ENCODE measurements at regions not wholly inside any gene's neighbourhood (a gene's known extent, or its start where the extent isn't known, plus 50 kb on each side); places are given as distances from the start of the nearest gene placed in this dataset.

GRCh38 chr3:161875483-161875882 lies 378.9 kb downstream of the OTOL1 start:
- Histone ChIP-seq H3K9me3 (ENCODE audit: low read length) (no peaks in the 10 kb centered on the region; the same call in 1 of the 2 replicates), H3K4me2 (ENCODE audit: low read depth, low read length) (no peak overlapping the region), H3K9ac (ENCODE audit: insufficient read depth, low read depth, low read length) (no peak overlapping the region), H3K79me2 (ENCODE audit: insufficient read depth, low read length) (no peaks in the 10 kb centered on the region), H4K20me1 (ENCODE audit: insufficient read depth, low read length) (no peaks in the 10 kb centered on the region), H3K27ac (ENCODE audit: extremely low read length, insufficient read depth, low read length) (no peak overlapping the region), H3K36me3 (replicated peaks in 1 of 2; ENCODE audit: control insufficient read depth in 1 of 2, insufficient read depth in 2 of 2, low read length in 2 of 2) (no peaks in the 10 kb centered on the region), H3K4me3 (replicated peaks in 1 of 3; ENCODE audit: insufficient read depth in 1 of 3, low read depth in 2 of 3, low read length in 3 of 3) (no peak overlapping the region), H3K27me3 (ENCODE audit: control insufficient read depth in 1 of 2, insufficient read depth in 2 of 2, low read length in 2 of 2) (no peaks in the 10 kb centered on the region), H2AFZ (ENCODE audit: low read length) (no peak overlapping the region), H3K4me1 (ENCODE audit: insufficient read depth, low read length) (no peaks in the 10 kb centered on the region)
- 50% methylated on average over 1 of the region's 1 CpG for WGBS (ENCODE audit: low lambda C conversion rate)
- FAIRE-seq: no peak
- POLR2A ChIA-PET: no interaction called here
- TF ChIP-seq SMC3 (IDR thresholded peaks at IDR 0.05; ENCODE audit: low read length) (no peak), ZSCAN5A (CRISPR knock-in tag; IDR thresholded peaks at IDR 0.05; ENCODE audit: borderline replicate concordance) (no peak), DNMT1 (CRISPR knock-in tag; IDR thresholded peaks at IDR 0.05) (no peak), ZBTB3 (CRISPR knock-in tag; IDR thresholded peaks at IDR 0.05; ENCODE audit: borderline replicate concordance, low read depth) (no peak), ZNF20 (CRISPR knock-in tag; IDR thresholded peaks at IDR 0.05) (no peak), KLF13 (CRISPR knock-in tag; IDR thresholded peaks at IDR 0.05) (no peak), ZNF598 (CRISPR knock-in tag; IDR thresholded peaks at IDR 0.05; ENCODE audit: borderline replicate concordance) (no peak), HDAC6 (IDR thresholded peaks at IDR 0.05; ENCODE audit: low read depth, low read length) (no peak), SNRNP70 (IDR thresholded peaks at IDR 0.05; ENCODE audit: low read depth, low read length) (no peak), ZNF414 (CRISPR knock-in tag; IDR thresholded peaks at IDR 0.05) (no peak), ZNF570 (CRISPR knock-in tag; IDR thresholded peaks at IDR 0.05; ENCODE audit: borderline replicate concordance) (no peak), ZNF704 (CRISPR knock-in tag; IDR thresholded peaks at IDR 0.05; ENCODE audit: borderline replicate concordance) (no peak), GLI4 (CRISPR knock-in tag; IDR thresholded peaks at IDR 0.05; ENCODE audit: borderline replicate concordance) (no peak), ZNF574 (CRISPR knock-in tag; IDR thresholded peaks at IDR 0.05) (no peak)
- DNase-seq (ENCODE audit: low spot score): no peak
- no peak for ATAC-seq
- intact Hi-C loops (cut with micrococcal nuclease; ENCODE audit: unreplicated experiment) (no loop called here), in situ Hi-C loops (cut with HindIII; ENCODE audit: extremely low pct_ligation_motif_present, low pct_unique_long_range_greater_than_20kb) (no loop called here)
- BruUV-seq (replicated peaks): no TSS peak
- CTCF ChIA-PET (ENCODE audit: low intra/inter-chr PET ratio, low total read pairs): no interaction called here

All from HepG2 (cell line).